A549 (cell line): ENCODE measurements at regions not wholly inside any gene's neighbourhood (a gene's known extent, or its start where the extent isn't known, plus 50 kb on each side); places are given as distances from the start of the nearest gene placed in this dataset.

Source experiments
- ATAC-seq, 2 experiments: fragments of 200-7000 bp in 1 of 2; fragments of >200 bp in 1 of 2; cut with Nextera tagmentation in 1 of 2; cut with Tn5 transposase in 1 of 2; 3 replicates each; pipeline versions ENCODE4 v1.8.0 to v1.9.1; 2018 to 2020; ENCODE audit warnings: mild to moderate bottlenecking in 1 of 2, moderate library complexity in 1 of 2
- CTCF ChIA-PET: fragments of 300-600 bp; sonication (Branson Sonifier 250); formaldehyde crosslinking; extraction: SDS; loops from one replicate; lab custom pipeline; 2021; ENCODE audit warnings: antibody characterized with exemption, inconsistent platforms; lab: Yijun Ruan, JAX
- POLR2A ChIA-PET: fragments of 350-600 bp; formaldehyde crosslinking; extraction: SDS; loops from one replicate; lab custom pipeline; 2021; ENCODE audit warnings: antibody characterized with exemption, inconsistent platforms; lab: Yijun Ruan, JAX
- DNase-seq, 2 experiments: peaks; one replicate each; pipeline versions ENCODE4 v3.0.0 to v3.0.0-alpha.2; 2011 to 2016; ENCODE audit warnings: low read depth in 1 of 2, low spot score in 1 of 2
- FAIRE-seq: peaks from 2 replicates; lab custom pipeline; 2011; peaks lifted over from hg19 to GRCh38; lab: Jason Lieb, UNC
- H3K27ac ChIP-seq, 2 experiments: fragments of >200 bp; sonication (Bioruptor Twin); formaldehyde crosslinking; 3 replicates each; pipeline ENCODE4 v1.5.1; 2016 to 2017
- H3K4me1 ChIP-seq: fragments of >200 bp; sonication (Bioruptor Twin); formaldehyde crosslinking; 3 replicates; pipeline ENCODE4 v1.6.1; 2016
- H3K4me2 ChIP-seq: fragments of >200 bp; sonication (Bioruptor Twin); formaldehyde crosslinking; 3 replicates; pipeline ENCODE4 v1.6.1; 2016
- H3K4me3 ChIP-seq: fragments of >200 bp; sonication (Bioruptor Twin); formaldehyde crosslinking; 3 replicates; pipeline ENCODE4 v1.5.1; 2016
- H3K9me3 ChIP-seq: fragments of >200 bp; sonication (Bioruptor Twin); formaldehyde crosslinking; 3 replicates; pipeline ENCODE4 v1.6.1; 2016
- BHLHE40 ChIP-seq: IDR thresholded peaks from 2 replicates; pipeline ENCODE4 v1.6.1; 2012; ENCODE audit warnings: low read depth, low read length, inconsistent platforms
- CBX8 ChIP-seq: fragments of 200-600 bp; sonication (generic); IDR thresholded peaks from 2 replicates; pipeline ENCODE4 v1.6.1; 2016
- CEBPB ChIP-seq, 2 experiments: fragments of >200 bp in 1 of 2; sonication (Bioruptor Twin) in 1 of 2; formaldehyde crosslinking in 1 of 2; IDR thresholded peaks; 2 replicates each; pipeline ENCODE4 v1.6.1; 2012 to 2016
- EHF ChIP-seq: fragments of 250-450 bp; sonication (Bioruptor Pico); IDR thresholded peaks from 2 replicates; pipeline ENCODE4 v1.5.0; 2020; ENCODE audit warnings: mild to moderate bottlenecking
- ESRRA ChIP-seq: fragments of 150-350 bp; IDR thresholded peaks from 2 replicates; pipeline ENCODE4 v1.6.1; 2014; ENCODE audit warnings: mild to moderate bottlenecking, low read length, borderline replicate concordance
- FOSL2 ChIP-seq, 2 experiments: fragments of 450-650 bp in 1 of 2; fragments of >200 bp in 1 of 2; sonication (Bioruptor Twin) in 1 of 2; formaldehyde crosslinking; IDR thresholded peaks; 2 replicates each; pipeline versions ENCODE4 v1.5.0 to v1.6.1; 2016 to 2020; ENCODE audit warnings: mild to moderate bottlenecking in 1 of 2, moderate library complexity in 1 of 2
- HEYL ChIP-seq: fragments of 250-450 bp; sonication (Bioruptor Pico); IDR thresholded peaks from 2 replicates; pipeline ENCODE4 v1.8.0; 2021; ENCODE audit warnings: mild to moderate bottlenecking, moderate library complexity
- KDM1A ChIP-seq: fragments of 200-600 bp; sonication (generic); IDR thresholded peaks from 2 replicates; pipeline ENCODE4 v1.6.1; 2016; ENCODE audit warnings: low read depth, mild to moderate bottlenecking
- NPAS2 ChIP-seq: fragments of 250-450 bp; sonication (Bioruptor Pico); IDR thresholded peaks from 2 replicates; pipeline ENCODE4 v1.8.0; 2022; ENCODE audit warnings: mild to moderate bottlenecking, moderate library complexity, borderline replicate concordance
- NR3C1 ChIP-seq: fragments of >200 bp; sonication (Bioruptor Twin); formaldehyde crosslinking; IDR thresholded peaks from 3 replicates; pipeline ENCODE4 v1.6.1; 2017
- POLR2A ChIP-seq: IDR thresholded peaks from 2 replicates; pipeline ENCODE4 v1.6.1; 2012; ENCODE audit warnings: mild to moderate bottlenecking, low read length
- POLR2AphosphoS2 ChIP-seq: conservative IDR thresholded peaks from 2 replicates; pipeline ENCODE4 v1.6.1; 2012; ENCODE audit warnings: low read length, improper control_type of control experiment, inconsistent platforms
- RARB ChIP-seq: fragments of 250-450 bp; sonication (Bioruptor Pico); IDR thresholded peaks from 2 replicates; pipeline ENCODE4 v1.8.0; 2021; ENCODE audit warnings: mild to moderate bottlenecking, moderate library complexity
- RCOR1 ChIP-seq: fragments of 150-350 bp; IDR thresholded peaks from 2 replicates; pipeline ENCODE4 v1.6.1; 2014; ENCODE audit warnings: antibody characterized with exemption, low read length, low read depth
- RFX5 ChIP-seq: fragments of 450-650 bp; IDR thresholded peaks from 2 replicates; pipeline ENCODE4 v1.7.1; 2014; ENCODE audit warnings: antibody characterized with exemption, mild to moderate bottlenecking, moderate library complexity
- SREBF2 ChIP-seq: fragments of 450-650 bp; IDR thresholded peaks from 2 replicates; pipeline ENCODE4 v1.6.1; 2014; ENCODE audit warnings: mild to moderate bottlenecking, moderate library complexity
- TP53 ChIP-seq: fragments of 250-450 bp; sonication (Bioruptor Pico); IDR thresholded peaks from 2 replicates; pipeline ENCODE4 v1.5.0; 2021; ENCODE audit warnings: mild to moderate bottlenecking, moderate library complexity
- ZC3H11A ChIP-seq: fragments of 450-650 bp; IDR thresholded peaks from 2 replicates; pipeline ENCODE4 v1.6.1; 2014; ENCODE audit warnings: antibody characterized with exemption, mild to moderate bottlenecking
- ZFP36 ChIP-seq: fragments of 450-650 bp; IDR thresholded peaks from 2 replicates; pipeline ENCODE4 v1.6.1; 2014; ENCODE audit warnings: borderline replicate concordance; ENCODE audit not compliant: partially characterized antibody
- ZNF302 ChIP-seq: fragments of 250-450 bp; sonication (Bioruptor Pico); IDR thresholded peaks from 2 replicates; pipeline ENCODE4 v1.9.0; 2021; ENCODE audit warnings: inconsistent platforms, mild to moderate bottlenecking, moderate library complexity
- WGBS: methylation state at CpG from one replicate; pipeline ENCODE4 v1.1.6; 2017; ENCODE audit errors: missing lambda C conversion rate; 5-methylcytosine and 5-hydroxymethylcytosine counted together
- TF ChIP-seq, protein P1 (sequence below): fragments of 250-450 bp; sonication (Bioruptor Pico); IDR thresholded peaks from 2 replicates; pipeline ENCODE4 v1.5.0; 2021; ENCODE audit warnings: mild to moderate bottlenecking, moderate library complexity, borderline replicate concordance
- TF ChIP-seq, protein P2 (sequence below): fragments of >200 bp; sonication (Bioruptor Twin); formaldehyde crosslinking; IDR thresholded peaks from 2 replicates; pipeline ENCODE4 v1.6.1; 2016

DNA sequence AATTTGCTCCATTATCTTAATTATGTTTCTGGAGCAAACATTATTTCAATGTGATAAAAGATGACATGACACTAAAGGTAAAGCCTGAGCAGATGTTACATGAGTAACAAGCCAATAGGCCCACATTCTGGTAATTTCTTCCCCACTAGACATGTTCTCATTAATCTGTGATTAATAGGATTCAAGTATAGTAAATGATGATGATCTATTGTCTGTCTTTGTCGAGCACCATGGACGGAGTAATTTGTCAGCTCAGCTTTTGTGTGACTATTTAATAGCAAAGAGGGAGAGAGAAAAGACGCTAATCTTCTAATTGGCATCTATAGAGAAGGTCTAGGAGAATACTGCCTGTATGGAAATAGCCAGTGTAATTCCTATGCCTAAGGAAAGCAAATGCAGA, 62.2 kb upstream of the INSM2 start:
- DNase-seq (no peak), FAIRE-seq (no peak), ATAC-seq (no peak)
- no peak overlapping the region for H3K4me3 ChIP-seq
- 0 out of 3 replicates have a peak, but pooled peaks cover under 1% of the 10 kb centered on the region for H3K9me3 ChIP-seq
- CTCF ChIA-PET = interaction anchor here (1.3 kb wide), 1 partner anchor 15 kb away, joined by 3 read pairs; no protein-coding TSS in a partner anchor
- H3K27ac ChIP-seq = no peak overlapping the region
- 0% methylated on average over 3 of the region's 3 CpGs for WGBS
- TF ChIP-seq RCOR1 = no peak
- TF ChIP-seq BHLHE40 = no peak
- TF ChIP-seq POLR2AphosphoS2 = no peak
- TF ChIP-seq ZC3H11A = no peak
- TF ChIP-seq POLR2A = no peak
- TF ChIP-seq EHF = no peak
- no peak for TF ChIP-seq ZFP36
- TF ChIP-seq, protein P1, sequence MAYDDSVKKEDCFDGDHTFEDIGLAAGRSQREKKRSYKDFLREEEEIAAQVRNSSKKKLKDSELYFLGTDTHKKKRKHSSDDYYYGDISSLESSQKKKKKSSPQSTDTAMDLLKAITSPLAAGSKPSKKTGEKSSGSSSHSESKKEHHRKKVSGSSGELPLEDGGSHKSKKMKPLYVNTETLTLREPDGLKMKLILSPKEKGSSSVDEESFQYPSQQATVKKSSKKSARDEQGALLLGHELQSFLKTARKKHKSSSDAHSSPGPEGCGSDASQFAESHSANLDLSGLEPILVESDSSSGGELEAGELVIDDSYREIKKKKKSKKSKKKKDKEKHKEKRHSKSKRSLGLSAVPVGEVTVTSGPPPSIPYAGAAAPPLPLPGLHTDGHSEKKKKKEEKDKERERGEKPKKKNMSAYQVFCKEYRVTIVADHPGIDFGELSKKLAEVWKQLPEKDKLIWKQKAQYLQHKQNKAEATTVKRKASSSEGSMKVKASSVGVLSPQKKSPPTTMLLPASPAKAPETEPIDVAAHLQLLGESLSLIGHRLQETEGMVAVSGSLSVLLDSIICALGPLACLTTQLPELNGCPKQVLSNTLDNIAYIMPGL (CRISPR knock-in tag) = no peak
- no peak for TF ChIP-seq TP53
- TF ChIP-seq RFX5 = no peak
- TF ChIP-seq ESRRA = no peak
- no peak for TF ChIP-seq NR3C1
- TF ChIP-seq NPAS2 (CRISPR knock-in tag) = no peak
- no peak for TF ChIP-seq ZNF302 (CRISPR knock-in tag)
- no peak for TF ChIP-seq RARB (CRISPR knock-in tag)
- TF ChIP-seq HEYL (CRISPR knock-in tag) = no peak
- TF ChIP-seq FOSL2 (IDR thresholded peaks at IDR 0.05) = no peak
- TF ChIP-seq FOSL2 (CRISPR knock-in tag; IDR thresholded peaks at IDR 0.05) = no peak
- TF ChIP-seq KDM1A = no peak
- H3K4me2 ChIP-seq = no peak overlapping the region
- no peaks in the 10 kb centered on the region for H3K4me1 ChIP-seq
- POLR2A ChIA-PET = no interaction called here

DNA sequence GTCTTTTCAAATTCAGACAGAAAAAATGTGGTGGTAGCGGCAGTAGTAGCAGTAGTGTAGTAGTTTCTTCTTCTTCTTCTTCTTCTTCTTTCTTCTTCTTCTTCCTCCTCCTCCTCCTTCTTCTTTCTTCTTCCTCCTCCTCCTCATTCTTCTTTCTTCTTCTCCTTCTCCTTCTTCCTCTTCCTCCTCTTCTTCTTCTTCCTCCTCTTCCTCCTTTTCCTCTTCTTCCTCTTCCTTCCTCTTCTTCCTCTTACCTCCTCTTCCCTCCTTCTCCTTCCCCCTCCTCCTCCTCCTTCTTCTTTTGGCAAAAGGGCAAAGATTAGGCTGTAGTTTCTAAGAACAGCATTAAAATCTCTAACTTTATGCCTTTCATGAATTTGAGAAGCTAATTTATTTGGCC, 59.6 kb upstream of the INSM2 start:
- DNase-seq (no peak), FAIRE-seq (no peak), ATAC-seq (no peak)
- Histone ChIP-seq H3K4me3 (no peak overlapping the region), H3K4me1 (no peaks in the 10 kb centered on the region), H3K4me2 (no peak overlapping the region), H3K9me3 (no peaks in the 10 kb centered on the region), H3K27ac (no peak overlapping the region)
- TF ChIP-seq SREBF2 (no peak), ZNF302 (CRISPR knock-in tag) (no peak), CEBPB (IDR thresholded peaks at IDR 0.05) (no peak), CBX8 (no peak)
- TF ChIP-seq, protein P2, sequence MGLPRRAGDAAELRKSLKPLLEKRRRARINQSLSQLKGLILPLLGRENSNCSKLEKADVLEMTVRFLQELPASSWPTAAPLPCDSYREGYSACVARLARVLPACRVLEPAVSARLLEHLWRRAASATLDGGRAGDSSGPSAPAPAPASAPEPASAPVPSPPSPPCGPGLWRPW = no peak
- WGBS = 85% methylated on average over 1 of the region's 1 CpG
- ChIA-PET POLR2A (no interaction called here), CTCF (interaction anchor here (0.8 kb wide), 1 partner anchor 15 kb away, joined by 3 read pairs; no protein-coding TSS in a partner anchor)

DNA sequence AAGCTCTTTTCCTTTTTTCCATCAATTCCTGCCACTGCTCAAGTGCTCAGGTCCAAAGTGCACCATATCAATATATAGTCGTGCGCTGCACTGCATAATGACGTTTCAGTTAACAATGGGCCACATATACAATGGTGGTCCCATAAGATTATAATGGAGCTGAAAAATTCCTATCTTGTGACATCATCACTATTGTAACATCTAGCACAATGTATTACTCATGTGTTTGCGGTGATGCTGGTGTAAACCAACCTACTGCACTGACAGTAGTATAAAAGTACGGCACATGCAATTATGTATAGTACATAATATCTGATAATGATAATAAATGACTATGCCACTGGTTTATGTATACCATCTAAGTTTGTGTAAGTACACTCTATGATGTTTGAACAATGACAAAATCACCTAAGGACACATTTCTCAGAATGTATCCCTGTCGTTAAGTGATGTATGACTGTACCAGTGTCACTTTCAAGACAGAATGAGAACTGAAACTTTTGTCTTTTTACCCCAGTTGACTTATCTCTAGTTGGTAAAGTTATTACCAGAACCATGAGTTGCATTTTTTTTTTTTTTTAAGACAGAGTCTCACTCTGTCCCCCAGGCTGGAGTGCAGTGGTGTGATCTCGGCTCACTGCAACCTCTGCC, 53.7 kb upstream of the INSM2 start:
- Histone ChIP-seq H3K4me2 (no peak overlapping the region), H3K4me1 (no peaks in the 10 kb centered on the region), H3K9me3 (no peaks in the 10 kb centered on the region), H3K27ac (no peak overlapping the region), H3K4me3 (no peak overlapping the region)
- POLR2A ChIA-PET = no interaction called here
- FAIRE-seq = no peak
- 64% methylated on average over 7 of the region's 7 CpGs for WGBS
- DNase-seq = no peak
- CTCF ChIA-PET = interaction anchor here (0.6 to 1.0 kb wide), 3 partner anchors 41 to 561 kb away, joined by 3 read pairs; no protein-coding TSS in a partner anchor
- ATAC-seq = no peak; a peak in 2 of 6 replicates
- no peak for TF ChIP-seq FOSL2 (IDR thresholded peaks at IDR 0.05)
- TF ChIP-seq FOSL2 (CRISPR knock-in tag; IDR thresholded peaks at IDR 0.05) = peak; percentile 27; the same call in 1 of the 2 replicates
- TF ChIP-seq, protein P1 (CRISPR knock-in tag) = no peak
